ENCODE measurements at regions not wholly inside any gene's neighbourhood (a gene's known extent, or its start where the extent isn't known, plus 50 kb on each side); places are given as distances from the start of the nearest gene placed in this dataset.

DNA sequence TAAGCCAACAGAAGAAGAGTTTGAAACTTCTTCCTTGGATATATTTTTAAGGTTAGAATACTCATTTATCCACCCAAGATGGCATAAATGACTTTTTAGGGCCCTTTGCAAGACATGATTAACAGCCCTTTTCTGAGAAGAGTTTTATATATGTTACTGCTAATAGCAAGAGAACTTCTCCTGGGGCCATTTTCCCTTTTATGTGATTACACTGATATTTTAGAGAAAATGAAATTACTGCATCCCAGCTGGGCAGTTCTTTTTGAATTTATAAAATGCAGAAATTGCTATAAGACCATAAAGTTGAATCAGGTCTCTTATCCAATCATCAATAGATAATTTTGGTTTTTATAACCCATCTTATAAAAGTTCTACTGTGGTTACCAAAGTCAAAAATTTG, 161.3 kb upstream of the RFX3 start (continued):
- TF ChIP-seq HSF1 (IDR thresholded peaks at IDR 0.05; ENCODE audit: low read depth, low read length), result no peak

DNA sequence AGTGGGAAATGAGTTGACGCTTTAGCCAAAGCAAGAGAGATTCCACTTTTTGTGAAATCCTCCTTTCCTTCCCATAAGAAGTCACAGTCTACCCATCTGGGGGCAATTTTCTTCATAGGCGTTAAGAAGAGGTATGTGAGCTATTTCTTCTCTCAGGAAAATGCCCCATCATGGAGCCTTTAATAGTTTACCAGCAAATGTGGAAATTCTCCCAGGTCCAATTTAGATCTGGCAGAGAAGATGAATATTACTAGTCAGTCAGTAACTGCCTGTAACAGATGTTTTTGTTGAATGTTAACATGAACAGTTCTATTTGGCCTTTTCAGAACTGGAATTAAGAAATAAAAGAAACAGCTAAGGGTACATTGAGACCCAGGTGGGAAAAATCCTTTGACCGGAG, 156.4 kb upstream of the RFX3 start:
- intact Hi-C loops (cut with micrococcal nuclease; ENCODE audit: unreplicated experiment) (no loop called here), in situ Hi-C loops (cut with MboI) (no loop called here)
- H3K36me3 ChIP-seq (ENCODE audit: control insufficient read depth in 2 of 2, insufficient read depth in 2 of 2, low read length in 1 of 2), result no peaks in the 10 kb centered on the region
- ATAC-seq, result no peak
- no peaks in the 10 kb centered on the region for H4K20me1 ChIP-seq (ENCODE audit: control insufficient read depth, insufficient read depth)
- POLR2A ChIA-PET, result no interaction called here
- no peak for DNase-seq (ENCODE audit: low read depth, low spot score)
- no peaks in the 10 kb centered on the region for H3K4me1 ChIP-seq (ENCODE audit: control insufficient read depth, insufficient read depth, low read length)
- no peaks in the 10 kb centered on the region for H3K79me2 ChIP-seq (ENCODE audit: control insufficient read depth, insufficient read depth, low read length)
- H2AFZ ChIP-seq (ENCODE audit: control insufficient read depth, low read depth, low read length), result no peak overlapping the region
- no peaks in the 10 kb centered on the region for H3K9me3 ChIP-seq (replicated peaks; ENCODE audit: control insufficient read depth, insufficient read depth, low read length)
- no peak for FAIRE-seq
- no TSS peak for BruUV-seq (replicated peaks)
- no peak overlapping the region for H3K4me2 ChIP-seq (ENCODE audit: control insufficient read depth, insufficient read depth)
- RAD21 ChIA-PET (ENCODE audit: unreplicated experiment), result no interaction called here
- H3K4me3 ChIP-seq, result no peak overlapping the region
- H3K27ac ChIP-seq (ENCODE audit: control insufficient read depth, insufficient read depth), result no peak overlapping the region
- CTCF ChIA-PET, result no interaction called here
- H3K27me3 ChIP-seq (replicated peaks in 1 of 2; ENCODE audit: control insufficient read depth in 2 of 2, insufficient read depth in 2 of 2, low read length in 1 of 2), result no peaks in the 10 kb centered on the region
- 88% methylated on average over 3 of the region's 3 CpGs for WGBS (ENCODE audit: insufficient coverage, insufficient replicate concordance, low lambda C conversion rate, missing lambda C conversion rate)
- SMC1A ChIA-PET (ENCODE audit: uncharacterized antibody, unreplicated experiment), result interaction anchor here (0.9 to 1.4 kb wide), 2 partner anchors 16 to 33 kb away, joined by 3 to 5 read pairs; no protein-coding TSS in a partner anchor
- no peak overlapping the region for H3K9ac ChIP-seq (ENCODE audit: control insufficient read depth, insufficient read depth, low read length)
- no peak for TF ChIP-seq HDGF (IDR thresholded peaks at IDR 0.05)
- TF ChIP-seq, protein P1, sequence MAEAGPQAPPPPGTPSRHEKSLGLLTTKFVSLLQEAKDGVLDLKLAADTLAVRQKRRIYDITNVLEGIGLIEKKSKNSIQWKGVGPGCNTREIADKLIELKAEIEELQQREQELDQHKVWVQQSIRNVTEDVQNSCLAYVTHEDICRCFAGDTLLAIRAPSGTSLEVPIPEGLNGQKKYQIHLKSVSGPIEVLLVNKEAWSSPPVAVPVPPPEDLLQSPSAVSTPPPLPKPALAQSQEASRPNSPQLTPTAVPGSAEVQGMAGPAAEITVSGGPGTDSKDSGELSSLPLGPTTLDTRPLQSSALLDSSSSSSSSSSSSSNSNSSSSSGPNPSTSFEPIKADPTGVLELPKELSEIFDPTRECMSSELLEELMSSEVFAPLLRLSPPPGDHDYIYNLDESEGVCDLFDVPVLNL (IDR thresholded peaks at IDR 0.05; ENCODE audit: low read depth, low read length), result no peak
- TF ChIP-seq EP300 (IDR thresholded peaks at IDR 0.05; ENCODE audit: borderline replicate concordance in 1 of 2, control insufficient read depth in 1 of 2, low read depth in 2 of 2, low read length in 2 of 2), result no peak
- no peak for TF ChIP-seq ZZZ3 (IDR thresholded peaks at IDR 0.05; ENCODE audit: control insufficient read depth, insufficient read length, low read depth)
- no peak for TF ChIP-seq RUNX3 (IDR thresholded peaks at IDR 0.05; ENCODE audit: low read length)
- no peak for TF ChIP-seq CREB1 (IDR thresholded peaks at IDR 0.05; ENCODE audit: low read depth)
- TF ChIP-seq, protein P2, sequence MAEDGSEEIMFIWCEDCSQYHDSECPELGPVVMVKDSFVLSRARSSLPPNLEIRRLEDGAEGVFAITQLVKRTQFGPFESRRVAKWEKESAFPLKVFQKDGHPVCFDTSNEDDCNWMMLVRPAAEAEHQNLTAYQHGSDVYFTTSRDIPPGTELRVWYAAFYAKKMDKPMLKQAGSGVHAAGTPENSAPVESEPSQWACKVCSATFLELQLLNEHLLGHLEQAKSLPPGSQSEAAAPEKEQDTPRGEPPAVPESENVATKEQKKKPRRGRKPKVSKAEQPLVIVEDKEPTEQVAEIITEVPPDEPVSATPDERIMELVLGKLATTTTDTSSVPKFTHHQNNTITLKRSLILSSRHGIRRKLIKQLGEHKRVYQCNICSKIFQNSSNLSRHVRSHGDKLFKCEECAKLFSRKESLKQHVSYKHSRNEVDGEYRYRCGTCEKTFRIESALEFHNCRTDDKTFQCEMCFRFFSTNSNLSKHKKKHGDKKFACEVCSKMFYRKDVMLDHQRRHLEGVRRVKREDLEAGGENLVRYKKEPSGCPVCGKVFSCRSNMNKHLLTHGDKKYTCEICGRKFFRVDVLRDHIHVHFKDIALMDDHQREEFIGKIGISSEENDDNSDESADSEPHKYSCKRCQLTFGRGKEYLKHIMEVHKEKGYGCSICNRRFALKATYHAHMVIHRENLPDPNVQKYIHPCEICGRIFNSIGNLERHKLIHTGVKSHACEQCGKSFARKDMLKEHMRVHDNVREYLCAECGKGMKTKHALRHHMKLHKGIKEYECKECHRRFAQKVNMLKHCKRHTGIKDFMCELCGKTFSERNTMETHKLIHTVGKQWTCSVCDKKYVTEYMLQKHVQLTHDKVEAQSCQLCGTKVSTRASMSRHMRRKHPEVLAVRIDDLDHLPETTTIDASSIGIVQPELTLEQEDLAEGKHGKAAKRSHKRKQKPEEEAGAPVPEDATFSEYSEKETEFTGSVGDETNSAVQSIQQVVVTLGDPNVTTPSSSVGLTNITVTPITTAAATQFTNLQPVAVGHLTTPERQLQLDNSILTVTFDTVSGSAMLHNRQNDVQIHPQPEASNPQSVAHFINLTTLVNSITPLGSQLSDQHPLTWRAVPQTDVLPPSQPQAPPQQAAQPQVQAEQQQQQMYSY (CRISPR knock-in tag; IDR thresholded peaks at IDR 0.05), result no peak
- TF ChIP-seq MYB (IDR thresholded peaks at IDR 0.05; ENCODE audit: borderline replicate concordance, low read depth, low read length), result no peak
- TF ChIP-seq, protein P3, sequence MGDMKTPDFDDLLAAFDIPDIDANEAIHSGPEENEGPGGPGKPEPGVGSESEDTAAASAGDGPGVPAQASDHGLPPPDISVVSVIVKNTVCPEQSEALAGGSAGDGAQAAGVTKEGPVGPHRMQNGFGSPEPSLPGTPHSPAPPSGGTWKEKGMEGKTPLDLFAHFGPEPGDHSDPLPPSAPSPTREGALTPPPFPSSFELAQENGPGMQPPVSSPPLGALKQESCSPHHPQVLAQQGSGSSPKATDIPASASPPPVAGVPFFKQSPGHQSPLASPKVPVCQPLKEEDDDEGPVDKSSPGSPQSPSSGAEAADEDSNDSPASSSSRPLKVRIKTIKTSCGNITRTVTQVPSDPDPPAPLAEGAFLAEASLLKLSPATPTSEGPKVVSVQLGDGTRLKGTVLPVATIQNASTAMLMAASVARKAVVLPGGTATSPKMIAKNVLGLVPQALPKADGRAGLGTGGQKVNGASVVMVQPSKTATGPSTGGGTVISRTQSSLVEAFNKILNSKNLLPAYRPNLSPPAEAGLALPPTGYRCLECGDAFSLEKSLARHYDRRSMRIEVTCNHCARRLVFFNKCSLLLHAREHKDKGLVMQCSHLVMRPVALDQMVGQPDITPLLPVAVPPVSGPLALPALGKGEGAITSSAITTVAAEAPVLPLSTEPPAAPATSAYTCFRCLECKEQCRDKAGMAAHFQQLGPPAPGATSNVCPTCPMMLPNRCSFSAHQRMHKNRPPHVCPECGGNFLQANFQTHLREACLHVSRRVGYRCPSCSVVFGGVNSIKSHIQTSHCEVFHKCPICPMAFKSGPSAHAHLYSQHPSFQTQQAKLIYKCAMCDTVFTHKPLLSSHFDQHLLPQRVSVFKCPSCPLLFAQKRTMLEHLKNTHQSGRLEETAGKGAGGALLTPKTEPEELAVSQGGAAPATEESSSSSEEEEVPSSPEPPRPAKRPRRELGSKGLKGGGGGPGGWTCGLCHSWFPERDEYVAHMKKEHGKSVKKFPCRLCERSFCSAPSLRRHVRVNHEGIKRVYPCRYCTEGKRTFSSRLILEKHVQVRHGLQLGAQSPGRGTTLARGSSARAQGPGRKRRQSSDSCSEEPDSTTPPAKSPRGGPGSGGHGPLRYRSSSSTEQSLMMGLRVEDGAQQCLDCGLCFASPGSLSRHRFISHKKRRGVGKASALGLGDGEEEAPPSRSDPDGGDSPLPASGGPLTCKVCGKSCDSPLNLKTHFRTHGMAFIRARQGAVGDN (IDR thresholded peaks at IDR 0.05), result no peak
- no peak for TF ChIP-seq IKZF1 (conservative IDR thresholded peaks at IDR 0.05)
- no peak for TF ChIP-seq LARP7 (IDR thresholded peaks at IDR 0.05)
- TF ChIP-seq NBN (IDR thresholded peaks at IDR 0.05), result no peak
- no peak for TF ChIP-seq NFYB (IDR thresholded peaks at IDR 0.05; ENCODE audit: insufficient read depth, low read depth, low read length)
